T-helper 1 cell treated with Interleukin-12 subunit alpha and Interleukin-12 subunit beta and Interleukin-4 antibody, amounts not matched to agents 30 ng/mL and 1 ng/mL, for 36 hours (primary cell): ENCODE measurements at regions not wholly inside any gene's neighbourhood (a gene's known extent, or its start where the extent isn't known, plus 50 kb on each side); places are given as distances from the start of the nearest gene placed in this dataset.

Experiments
- intact Hi-C: fragments of 100-400 bp; cut with micrococcal nuclease; formaldehyde crosslinking; loops from one replicate; pipeline ENCODE4 v1.15.1; 2024

GRCh38 chr10:60669501-60669900, 108.8 kb upstream of the CDK1 start:
- intact Hi-C loops: no loop called here

GRCh38 chr10:60666221-60666620, 112.1 kb upstream of the CDK1 start:
- intact Hi-C loops: no loop called here

DNA sequence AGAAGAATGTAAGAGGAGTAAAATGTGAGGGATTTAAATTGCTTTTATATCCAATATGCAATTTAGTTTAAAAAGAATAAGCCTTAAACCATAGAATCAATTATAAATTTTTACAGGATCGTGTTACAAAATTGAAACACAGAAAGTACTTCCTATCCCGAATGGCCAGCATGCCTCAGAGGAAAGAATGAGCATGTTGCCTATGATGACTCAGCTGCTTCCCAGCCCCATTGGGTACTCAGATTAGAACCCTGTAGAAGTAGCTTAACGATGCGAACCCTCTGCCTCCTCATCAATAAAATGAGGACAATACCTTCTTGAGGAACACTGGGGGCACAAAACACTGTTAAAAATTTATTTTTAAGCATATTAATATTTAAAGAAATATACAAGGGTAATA, 113.4 kb upstream of the CDK1 start:
- intact Hi-C loops: loop anchor here (5.0 kb wide), 1 partner anchor 42 kb away; no protein-coding TSS in a partner anchor

GRCh38 chr10:60663850-60664249, 114.4 kb upstream of the CDK1 start:
- intact Hi-C loops: loop anchor here (2.0 to 5.0 kb wide), 2 partner anchors 43 to 65 kb away; no protein-coding TSS in a partner anchor

DNA sequence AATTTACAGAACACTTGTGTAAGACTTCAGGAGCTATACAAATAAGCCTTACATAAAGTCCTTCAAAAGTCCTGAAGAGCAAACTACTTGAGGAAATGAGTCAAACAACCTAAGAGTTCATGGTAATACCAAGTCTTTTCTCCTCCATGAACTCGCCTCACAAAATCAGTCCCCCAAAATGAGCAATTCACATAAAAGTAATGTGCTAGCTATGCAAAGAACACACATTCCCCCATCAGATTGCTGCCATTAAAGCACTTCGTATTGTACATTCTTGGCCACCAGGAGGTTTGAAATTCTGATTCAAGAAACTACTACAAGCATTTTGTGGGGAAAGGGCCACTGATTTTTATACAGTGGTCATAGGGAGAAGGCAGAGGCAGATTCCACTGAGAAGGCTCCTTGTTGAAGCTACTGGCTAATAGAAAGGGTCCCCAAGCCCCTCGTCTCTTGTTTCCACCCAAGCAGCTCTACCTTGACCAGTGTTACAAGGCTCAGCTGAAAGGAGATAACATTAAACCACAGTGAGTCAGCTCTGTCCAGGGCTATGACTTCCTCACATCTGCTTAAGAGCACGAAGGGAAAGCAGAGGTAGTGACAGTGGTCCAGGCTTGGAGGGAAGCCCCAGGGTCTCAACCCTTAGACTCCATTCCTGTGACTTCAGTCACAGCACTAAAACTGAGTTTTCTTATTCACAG, 115.2 kb upstream of the CDK1 start:
- intact Hi-C loops: loop anchor here (2.0 to 5.0 kb wide), 2 partner anchors 44 to 66 kb away; no protein-coding TSS in a partner anchor

DNA sequence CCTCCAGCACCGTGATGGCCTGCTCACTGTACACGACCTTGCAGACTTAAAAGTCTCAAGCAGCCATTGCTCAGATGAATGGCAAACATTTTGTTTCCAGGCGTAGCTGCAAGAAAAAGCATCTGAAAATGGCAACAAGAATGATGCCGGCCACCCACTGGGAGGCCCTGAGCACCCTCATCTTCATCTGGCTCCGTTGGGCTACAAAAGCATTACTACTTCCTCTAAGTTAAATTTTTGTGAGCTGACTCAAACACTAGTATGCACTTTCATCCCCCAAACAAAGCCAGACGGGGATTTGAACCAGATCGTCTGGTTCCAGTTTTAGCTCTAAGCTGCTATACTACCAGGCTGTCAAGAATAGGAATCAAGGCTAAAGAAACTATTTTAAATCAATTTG, 116.6 kb upstream of the CDK1 start:
- intact Hi-C loops: loop anchor here (2.0 to 5.0 kb wide), 2 partner anchors 46 to 67 kb away; no protein-coding TSS in a partner anchor

DNA sequence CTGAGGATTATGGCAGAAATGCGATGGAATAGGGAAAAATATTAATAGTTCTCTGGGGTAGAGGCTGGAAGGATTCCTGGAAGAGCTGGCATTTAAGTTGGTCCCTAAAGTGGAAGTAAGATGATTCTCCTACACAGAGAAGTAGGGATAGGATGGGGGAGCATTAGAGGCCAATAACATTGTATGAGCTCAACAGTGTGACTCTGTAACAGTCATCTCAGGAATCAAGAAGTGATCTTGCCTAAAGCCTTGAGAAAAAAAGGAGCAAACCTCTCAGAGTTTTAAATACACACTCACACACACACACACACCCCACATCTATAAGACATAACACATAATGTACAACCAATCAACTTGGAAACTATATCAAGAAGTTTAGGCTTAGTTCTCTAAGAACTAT, 117.7 kb upstream of the CDK1 start:
- intact Hi-C loops: loop anchor here (5.0 kb wide), 1 partner anchor 47 kb away; no protein-coding TSS in a partner anchor

GRCh38 chr10:60654813-60655464, 123.3 kb upstream of the CDK1 start:
- intact Hi-C loops: no loop called here

GRCh38 chr10:60652628-60653027, 125.7 kb upstream of the CDK1 start:
- intact Hi-C loops: no loop called here

- intact Hi-C loops: no loop called here
Measured at GRCh38 chr10:60650378-60650800, 127.9 kb upstream of the CDK1 start.

- intact Hi-C loops: loop anchor here (5.0 kb wide), 1 partner anchor 742 kb away; the partner anchor contains the start of gene CCDC6
Measured at GRCh38 chr10:60649485-60650377, 128.5 kb upstream of the CDK1 start.

DNA sequence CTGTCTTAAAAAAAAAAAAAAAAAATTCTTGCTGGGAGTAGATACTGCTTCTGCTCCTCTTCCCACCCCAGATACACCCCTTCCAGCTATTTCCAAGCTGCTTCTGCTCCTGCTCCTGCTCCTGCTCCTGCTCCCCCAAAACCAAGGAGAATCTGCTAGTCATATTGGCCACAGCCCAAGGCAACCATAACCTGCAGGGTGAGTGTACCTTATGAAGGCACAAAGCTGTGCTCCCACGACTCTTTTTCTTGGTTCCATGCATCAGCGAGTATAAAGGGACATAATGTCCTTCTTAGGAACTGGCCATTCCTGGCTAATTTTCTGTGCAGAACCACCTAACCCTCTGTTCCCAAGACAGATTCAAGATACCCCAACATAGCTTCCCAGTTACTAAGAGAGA, 129.5 kb upstream of the CDK1 start:
- intact Hi-C loops: loop anchor here (5.0 kb wide), 1 partner anchor 741 kb away; the partner anchor contains the start of gene CCDC6

DNA sequence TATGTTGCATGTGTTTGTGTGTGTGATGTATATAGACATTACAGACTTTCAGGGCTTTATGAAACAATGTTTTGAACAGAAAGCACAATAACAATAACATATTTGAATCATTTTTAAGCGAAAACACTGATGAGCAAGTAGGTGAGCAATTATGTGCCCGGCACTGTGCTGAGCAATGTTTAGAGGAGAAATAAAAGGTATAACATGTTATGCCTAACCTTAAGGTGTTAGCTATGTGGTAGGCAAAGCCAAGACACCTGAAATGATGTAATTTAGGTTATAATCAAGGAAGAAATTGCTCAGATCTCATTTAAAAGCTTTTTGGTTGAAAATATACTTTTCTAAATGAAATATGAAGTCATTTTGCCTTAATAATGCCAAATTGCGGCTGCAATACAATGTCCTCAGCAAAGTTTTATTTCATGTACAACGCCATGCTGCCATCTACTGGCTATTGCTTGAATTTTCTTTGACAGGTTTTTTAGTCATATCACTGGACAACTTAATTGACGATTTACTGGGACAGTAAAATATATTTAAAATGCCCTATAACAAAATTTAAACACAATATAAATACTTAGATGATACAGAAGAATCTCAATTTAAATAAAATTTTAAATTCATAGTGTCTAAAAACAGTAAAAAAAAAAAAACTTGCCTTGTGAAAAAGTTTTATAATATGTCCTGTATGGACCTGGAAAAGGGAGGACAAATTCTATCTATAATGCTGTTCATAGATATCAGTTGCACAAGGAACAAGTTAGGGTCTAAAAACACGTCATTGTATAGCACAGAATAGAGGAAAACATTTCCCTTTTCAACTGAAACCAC, 131.1 kb upstream of the CDK1 start:
- intact Hi-C loops: loop anchor here (1.0 to 5.0 kb wide), 10 partner anchors 82 to 1020 kb away; partner anchors contain the start of gene CCDC6

- intact Hi-C loops: loop anchor here (2.0 to 5.0 kb wide), 3 partner anchors 83 to 1019 kb away; partner anchors contain the start of gene CCDC6
Measured at GRCh38 chr10:60645980-60646379, 132.3 kb upstream of the CDK1 start.

GRCh38 chr10:60644436-60645130, 133.7 kb upstream of the CDK1 start:
- intact Hi-C loops: loop anchor here (5.0 kb wide), 1 partner anchor 737 kb away; the partner anchor contains the start of gene CCDC6

GRCh38 chr10:60643874-60644273, 134.4 kb upstream of the CDK1 start:
- intact Hi-C loops: no loop called here

DNA sequence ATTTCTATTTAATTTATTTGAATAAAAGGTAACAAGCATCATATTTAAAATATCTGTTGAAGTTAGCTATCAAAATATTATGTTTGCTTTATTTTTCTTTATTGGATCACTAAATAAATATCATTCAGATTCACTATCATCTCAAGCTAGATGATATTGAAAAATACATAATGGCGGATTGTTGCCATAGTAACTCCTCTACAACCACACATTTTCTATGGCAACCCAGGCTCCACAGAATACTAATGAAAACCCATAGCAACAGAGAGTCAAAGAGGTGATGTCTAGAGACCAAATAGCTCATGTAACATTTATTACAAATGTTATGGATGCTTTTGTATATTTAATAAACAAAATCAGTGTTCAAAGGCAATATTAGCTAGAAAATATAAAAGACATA, 148.9 kb upstream of the CDK1 start:
- intact Hi-C loops: loop anchor here (5.0 kb wide), 1 partner anchor 82 kb away; no protein-coding TSS in a partner anchor

GRCh38 chr10:60627778-60628748, 150.2 kb upstream of the CDK1 start:
- intact Hi-C loops: loop anchor here (5.0 kb wide), 1 partner anchor 81 kb away; no protein-coding TSS in a partner anchor
